ENCODE measurements at regions not wholly inside any gene's neighbourhood (a gene's known extent, or its start where the extent isn't known, plus 50 kb on each side); places are given as distances from the start of the nearest gene placed in this dataset.
A peak's percentile ranks its signal among the peaks of the same experiment; 100 is the strongest.
"Not testable (repeated sequence)": the region's sequence is repeated elsewhere in the genome, so short reads cannot be mapped to it uniquely, and the experiment has no call there.

DNA sequence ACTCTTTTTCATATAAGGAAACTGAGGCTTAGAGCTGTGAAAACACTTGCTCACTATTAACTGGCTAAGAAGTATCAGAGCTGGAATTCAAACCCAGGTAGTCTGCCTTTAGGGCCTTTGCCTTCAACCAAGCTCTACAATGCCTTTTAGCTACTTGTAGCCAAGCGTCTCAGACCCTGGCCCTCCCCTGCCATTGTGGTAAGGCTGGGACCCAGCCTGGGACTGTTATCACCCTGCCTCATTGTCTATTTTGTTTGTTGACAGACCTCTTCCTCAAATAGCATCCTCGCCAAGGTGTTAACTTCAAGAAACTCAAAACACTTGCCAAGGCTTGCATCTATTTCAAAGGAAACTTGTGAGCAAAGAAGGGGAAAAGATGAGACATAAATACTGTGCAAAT is 76.7 kb upstream of the CD28 start:
- no peak for DNase-seq

DNA sequence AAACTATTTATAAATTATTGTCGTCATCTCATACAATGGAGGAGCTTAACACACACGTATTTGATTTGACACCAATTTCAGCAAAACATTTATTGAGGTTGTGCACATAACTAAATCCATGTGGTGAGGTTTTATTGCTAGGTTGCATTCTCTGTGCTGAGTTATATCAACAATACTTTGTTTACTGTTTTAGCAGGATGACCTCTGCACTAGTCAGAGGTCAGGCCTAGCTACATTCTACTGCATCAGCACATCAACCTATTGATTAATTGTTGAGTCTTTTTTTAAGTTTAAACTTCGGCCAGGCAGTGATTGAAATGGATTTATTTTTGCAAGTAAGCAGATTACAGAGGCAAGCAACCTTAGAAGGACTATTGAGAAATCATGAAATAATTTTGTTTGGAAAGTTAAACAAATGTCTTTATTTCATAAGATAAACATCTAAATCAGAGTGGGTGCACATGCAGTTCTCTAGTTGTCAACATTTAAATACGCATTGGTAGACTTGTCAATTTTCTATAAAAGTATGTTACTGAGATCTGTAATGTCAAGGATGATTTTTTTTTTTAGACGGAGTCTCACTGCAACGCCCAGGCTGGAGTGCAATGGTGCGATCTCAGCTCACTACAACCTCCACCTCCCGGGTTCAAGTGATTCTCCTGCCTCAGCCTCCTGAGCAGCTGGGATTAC is 75.2 kb upstream of the CD28 start:
- DNase-seq: no peak

DNA sequence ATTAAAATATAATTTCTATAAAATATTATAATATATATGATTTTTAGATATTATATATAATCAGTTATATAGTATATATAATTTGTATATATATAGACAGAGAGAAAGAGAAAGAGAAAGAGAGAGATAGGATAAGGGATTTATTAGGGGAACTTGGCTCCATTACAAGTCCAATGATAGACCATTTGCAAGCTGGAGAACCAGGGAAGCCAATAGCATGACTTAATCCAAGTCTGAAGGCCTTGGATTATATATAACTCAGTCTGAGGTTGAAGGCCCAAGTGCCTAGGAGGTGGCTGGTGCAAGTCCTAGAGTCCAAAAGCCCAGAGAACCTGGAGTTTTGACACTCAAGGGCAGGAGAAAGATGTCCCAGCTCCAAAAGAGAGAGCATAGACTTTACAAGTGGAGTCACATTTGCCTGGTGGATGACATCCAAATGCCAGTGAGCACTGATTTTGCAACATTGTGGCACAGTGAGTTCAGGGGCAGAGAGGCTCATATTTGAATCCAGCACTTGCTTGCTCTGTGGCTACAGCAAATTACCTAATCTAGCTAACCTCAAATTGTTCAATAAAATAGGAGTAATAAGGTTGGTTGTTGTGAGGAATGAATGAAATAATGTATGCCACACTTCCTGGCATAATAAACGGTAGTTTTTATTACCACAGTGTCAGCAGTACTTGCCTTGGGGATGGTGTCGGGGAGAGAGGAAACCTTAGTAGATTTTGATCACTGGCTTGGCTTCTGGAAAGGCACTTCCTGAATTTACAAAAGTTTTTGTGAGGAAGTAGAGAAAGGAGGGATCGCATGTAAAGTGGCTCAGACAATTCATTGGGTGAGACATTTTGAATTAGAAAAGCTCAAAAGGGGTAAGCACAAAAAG is 69.6 kb upstream of the CD28 start:
- no peak for DNase-seq

DNA sequence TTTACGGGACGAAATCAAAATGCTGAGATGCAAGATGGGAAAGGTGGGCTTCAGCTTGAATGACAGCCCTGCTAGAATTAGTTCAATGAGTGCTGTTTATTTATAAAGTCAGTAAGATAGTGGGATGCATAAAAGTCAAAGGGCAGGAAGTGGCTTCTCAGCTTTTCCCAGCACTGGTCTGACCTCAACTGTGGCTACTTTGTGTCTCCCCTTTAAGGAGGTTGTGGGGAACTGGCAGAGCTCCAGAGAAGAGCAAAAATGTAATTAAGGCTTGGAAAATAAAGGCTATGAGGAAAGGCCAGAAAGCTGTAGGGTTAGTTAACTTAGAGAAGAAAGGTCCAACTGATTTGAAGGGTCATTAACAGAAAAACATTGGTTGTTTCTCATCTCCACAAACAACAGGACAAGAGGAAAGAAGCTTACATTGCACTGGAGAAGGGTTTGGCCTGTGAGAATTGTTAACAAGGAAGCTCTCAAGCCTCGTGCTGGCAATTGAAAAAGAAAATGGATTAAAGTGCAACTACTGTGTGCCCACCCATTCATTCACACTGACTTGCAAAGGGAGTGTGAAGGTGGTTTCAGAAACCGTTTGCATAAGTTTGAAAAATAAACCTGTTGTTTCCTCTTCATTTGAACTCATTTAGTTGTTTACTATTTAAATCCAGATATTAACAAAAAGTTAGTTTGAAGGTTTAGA is 68.8 kb upstream of the CD28 start:
- no peak for DNase-seq

DNA sequence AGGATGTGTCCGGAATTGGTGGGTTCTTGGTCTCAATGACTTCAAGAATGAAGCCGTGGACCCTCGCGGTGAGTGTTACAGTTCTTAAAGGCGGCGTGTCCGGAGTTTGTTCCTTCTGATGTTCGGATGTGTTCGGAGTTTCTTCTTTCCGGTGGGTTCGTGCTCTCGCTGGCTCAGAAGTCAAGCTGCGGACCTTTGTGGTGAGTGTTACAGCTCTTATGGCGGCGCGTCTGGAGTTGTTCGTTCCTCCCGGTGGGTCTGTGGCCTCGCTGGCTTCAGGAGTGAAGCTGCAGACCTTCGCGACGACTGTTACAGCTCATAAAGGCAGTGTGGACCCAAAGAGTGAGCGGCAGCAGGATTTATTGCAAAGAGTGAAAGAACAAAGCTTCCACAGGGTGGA is 64.6 kb upstream of the CD28 start:
- not testable (repeated sequence) for DNase-seq

DNA sequence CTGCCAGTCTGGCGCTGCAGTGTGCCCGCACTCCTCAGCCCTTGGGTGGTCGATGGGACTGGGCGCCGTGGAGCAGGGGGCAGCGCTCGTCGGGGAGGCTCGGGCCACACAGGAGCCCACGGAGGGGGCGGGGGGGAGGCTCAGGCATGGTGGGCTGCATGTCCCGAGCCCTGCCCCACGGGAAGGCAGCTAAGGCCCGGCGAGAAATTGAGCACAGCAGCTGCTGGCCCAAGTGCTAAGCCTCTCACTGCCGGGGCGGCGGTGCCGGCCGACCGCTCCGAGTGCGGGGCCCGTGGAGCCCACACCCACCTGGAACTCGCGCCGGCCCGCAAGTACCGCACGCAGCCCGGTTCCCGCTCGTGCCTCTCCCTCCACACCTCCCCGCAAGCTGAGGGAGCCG is 63.6 kb upstream of the CD28 start:
- not testable (repeated sequence) for DNase-seq

DNA sequence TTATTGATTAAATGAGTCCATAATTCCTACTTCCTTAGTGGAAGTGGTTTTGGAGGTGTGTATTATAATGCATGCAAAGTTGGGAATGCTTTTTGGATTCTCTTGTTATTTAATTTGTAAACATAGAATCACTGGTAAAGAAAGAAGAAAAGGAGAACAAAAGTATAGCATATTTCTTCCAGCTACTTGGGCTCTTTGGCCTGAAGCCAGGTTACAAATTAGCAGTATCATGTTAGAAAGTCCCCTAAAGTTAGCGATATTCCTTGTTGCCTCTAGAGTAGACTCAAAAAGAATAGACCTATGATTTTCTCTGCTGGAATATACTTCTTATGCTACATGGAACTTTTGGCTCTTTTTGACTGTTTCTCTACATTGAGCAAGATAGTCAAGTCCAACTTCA is 60.6 kb upstream of the CD28 start:
- no peak for DNase-seq

DNA sequence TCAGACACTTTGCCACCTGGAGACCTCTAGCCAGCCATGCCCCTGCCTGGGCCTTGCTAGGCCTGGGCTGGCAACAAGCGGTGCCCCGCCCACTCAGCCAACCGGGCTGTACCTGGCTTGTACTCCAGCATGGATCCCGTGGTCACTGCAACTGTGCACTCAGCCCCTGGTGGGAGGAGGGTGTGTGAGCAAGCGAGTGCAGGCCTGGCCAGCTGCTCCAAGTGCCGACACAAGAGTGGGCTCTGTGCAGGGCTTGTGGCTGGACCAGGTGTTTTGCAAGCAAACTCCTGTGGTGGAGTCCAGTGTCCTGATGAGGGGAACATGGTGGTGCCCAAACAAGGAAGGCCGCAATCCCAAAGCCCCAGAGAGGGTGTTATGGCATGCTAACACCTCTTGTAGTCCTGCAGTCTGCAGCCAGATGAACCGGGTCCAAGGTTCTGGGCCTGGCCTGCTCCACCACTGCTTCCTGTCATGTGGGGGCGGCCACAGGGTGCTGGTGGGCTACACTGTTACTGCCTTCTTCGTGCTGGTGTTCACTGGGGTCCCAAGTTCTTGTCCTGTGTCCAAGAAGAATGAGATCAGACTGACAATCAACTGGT is 60.1 kb upstream of the CD28 start:
- DNase-seq: no peak

DNA sequence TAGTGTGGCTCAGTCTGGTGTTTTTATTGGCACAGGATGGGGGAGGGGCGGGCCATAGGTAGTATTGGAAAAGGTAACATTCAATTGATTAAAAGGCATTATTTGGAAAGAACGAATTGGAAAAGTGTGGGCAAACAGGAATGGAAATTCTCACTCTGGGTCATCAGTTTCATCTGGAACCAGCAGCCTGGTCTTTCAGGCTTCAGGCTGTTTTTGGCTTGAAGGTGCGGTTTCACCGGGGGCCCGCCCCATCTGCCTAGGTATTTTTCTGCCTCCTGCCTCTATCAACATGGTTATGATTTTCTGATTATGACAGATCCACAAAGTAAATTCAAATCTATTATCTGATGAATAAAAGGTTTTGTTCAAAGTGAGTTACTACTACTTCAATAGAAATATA is 59.5 kb upstream of the CD28 start:
- DNase-seq: no peak

DNA sequence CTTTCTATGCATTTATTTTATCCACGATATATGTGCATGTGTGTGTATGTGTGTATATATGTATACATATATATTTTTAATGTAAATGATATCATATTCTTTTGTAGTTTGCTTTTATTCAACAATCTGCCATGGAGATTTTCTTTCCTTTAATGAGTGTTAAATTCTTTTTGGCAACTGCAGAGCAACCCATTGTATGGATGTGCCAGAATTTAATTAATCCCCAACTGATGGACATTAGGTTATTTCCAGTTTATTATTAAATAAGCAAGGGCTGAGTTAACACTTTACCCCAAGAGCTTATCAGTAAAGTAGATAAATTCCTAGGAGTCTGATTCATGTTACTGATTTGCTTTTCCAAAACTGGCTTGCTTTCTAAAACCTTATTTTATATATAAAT is 58.9 kb upstream of the CD28 start:
- no peak for DNase-seq

DNA sequence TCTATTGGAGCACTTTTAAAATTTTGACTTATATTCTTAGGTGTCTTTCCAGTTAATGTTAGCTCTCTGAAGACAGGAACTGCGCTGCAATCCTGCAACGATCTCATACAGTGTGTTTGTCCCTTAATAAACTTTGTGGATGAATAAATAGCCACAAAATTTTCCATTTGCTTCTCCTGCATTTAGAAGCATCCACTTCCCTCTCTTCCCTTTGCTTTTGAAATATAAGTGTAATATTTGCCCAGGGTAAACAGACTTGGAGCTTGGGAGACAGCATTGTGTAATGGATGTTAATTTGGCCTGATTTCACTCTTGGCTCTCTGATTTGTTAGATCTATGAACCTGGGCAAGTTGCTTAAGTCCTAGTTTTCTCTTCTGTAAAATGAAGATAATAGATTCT is 58.2 kb upstream of the CD28 start:
- DNase-seq: peak; percentile 45 to 58

DNA sequence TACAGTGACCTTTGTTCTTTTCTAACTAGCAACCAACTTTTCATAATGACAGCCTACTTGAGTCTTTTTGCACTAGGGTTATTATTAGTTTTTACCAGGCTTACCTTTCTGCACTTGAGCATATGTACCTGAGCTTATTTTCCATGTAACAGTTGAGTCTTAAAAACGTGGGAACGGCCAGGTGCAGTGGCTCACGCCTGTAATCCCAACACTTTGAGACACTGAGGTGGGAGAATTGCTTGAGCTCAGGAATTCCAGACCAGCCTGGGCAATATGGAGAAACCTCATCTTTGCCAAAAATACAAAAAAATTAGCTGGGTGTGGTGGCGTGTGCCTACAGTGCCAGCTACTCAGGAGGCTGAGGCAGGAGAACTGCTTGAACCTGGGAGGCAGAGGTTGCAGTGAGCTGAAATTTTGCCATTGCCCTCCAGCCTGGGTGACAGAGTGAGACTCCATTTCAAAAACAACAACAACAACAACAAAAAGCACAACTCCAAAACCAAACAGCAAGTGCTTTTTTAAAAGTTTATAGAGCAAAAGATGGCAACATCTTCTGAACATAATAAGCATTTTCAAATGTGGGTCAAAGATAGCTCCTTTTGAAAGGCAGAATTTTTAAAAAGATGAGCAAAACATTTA is 57.1 kb upstream of the CD28 start:
- no peak for DNase-seq

DNA sequence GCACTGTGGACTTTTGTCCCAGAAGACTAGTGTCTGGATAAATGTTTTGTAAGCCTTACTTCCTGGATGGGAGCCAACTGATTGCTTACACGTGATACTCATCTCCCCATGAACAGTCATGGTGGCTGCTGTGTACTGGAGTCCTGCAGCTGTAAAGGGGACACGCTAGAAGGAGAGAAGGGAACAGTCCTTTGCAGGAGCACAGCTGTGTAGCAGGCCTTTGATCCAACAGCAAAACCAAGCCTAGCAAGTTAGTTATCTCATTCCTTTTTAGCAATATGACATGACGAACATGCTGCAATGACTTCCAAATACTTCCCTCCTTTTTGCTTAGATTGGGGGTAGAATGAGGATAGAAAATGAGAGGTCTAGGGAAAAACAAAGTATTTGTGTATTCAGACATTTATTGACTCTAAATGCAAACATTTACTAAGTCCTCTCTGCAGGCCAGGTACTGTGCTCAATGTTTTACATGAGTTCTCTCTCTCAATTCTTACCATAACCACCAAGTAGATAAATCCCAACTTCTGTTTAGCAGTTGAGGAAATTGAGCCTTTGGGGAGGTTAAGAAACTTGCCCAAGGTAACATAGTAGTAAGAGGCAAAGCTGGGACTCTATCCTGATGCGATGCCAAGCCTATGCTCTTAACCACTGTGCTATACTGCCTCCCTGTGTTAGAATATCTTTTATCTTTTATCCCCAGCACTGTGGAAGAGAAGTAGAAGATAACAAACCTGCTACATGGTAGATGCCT is 55.4 kb upstream of the CD28 start:
- peak; percentile 26 to 53 for DNase-seq

DNA sequence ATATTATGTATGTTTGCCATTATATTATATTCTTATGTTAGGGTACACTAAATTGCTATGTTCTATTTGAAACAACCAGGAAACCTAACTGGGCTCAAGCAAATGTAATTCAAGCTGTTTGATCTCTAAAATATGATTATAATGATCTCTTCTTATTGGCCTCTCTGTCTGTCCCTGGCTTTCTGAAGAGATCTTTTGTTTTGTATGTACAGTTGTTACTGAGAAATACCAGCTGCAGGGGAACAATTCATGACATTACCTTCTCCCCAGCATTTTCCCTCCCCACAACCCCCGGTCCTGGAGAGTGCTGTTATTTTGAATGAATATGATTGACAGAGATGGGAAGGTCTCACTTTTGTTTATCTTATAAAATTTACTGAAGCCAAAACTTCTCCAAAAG is 54.8 kb upstream of the CD28 start:
- no peak for DNase-seq

DNA sequence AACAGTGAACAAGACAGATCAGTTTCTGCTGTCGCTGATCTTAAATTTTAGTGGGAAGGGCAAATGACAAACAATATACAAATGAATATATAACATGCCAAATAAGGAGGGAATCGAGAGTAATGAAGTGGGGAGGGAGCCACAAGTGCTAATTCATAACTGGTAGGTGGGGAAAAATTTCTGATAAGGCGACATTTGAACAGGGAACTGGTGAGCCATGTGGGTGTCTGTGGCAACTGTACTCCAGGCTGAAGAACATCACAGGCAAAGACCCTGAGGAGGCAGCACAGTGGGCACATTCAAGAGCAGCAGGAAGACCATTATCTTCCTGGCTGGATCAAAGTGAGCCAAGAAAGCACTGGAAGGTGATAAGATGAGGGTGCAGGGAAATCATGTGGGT is 51.6 kb upstream of the CD28 start:
- DNase-seq: no peak

DNA sequence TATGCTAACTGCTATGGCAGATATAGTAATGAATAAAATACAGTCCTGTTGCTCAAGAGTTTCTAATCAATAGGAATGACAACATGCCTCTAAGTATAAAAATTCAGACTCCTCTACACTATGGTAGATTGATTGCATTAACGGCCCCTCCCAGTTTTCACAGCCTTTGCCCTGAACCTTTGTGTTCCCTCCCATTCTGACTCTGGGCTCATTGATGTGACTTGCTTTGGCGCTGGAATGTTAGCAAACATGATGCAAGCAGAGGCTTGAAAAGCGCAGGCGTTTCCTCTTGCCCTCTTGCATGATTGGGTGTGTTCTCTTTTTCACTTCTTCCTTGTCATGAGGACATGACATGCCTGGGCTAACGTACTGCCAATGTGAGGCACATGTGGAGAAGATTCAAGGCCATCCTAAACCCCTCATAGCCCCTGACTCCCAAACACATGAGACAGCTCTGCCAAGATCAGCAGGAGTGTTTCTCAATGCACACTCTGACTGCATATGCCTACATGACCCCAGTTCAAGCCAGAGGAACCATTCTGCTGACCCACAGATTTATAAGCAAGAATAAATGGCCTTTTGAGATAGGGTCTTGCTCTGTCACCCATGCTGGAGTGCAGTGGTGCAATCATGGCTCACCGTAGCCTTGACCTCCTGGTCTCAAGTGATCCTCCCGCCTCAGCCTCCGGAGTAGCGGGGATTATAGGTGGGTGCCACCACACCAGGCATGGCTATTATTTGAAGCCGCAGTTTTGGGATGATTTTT is 49.7 kb upstream of the CD28 start:
- DNase-seq: peak; percentile 47 to 64
